Glomerular visceral epithelial cell (primary cell): ENCODE measurements at regions not wholly inside any gene's neighbourhood (a gene's known extent, or its start where the extent isn't known, plus 50 kb on each side); places are given as distances from the start of the nearest gene placed in this dataset.
A peak's percentile ranks its signal among the peaks of the same experiment; 100 is the strongest.

Experiments used
- DNase-seq: peaks from one replicate; pipeline ENCODE4 v3.0.0-alpha.2; 2016; ENCODE audit errors: extremely low spot score

DNA sequence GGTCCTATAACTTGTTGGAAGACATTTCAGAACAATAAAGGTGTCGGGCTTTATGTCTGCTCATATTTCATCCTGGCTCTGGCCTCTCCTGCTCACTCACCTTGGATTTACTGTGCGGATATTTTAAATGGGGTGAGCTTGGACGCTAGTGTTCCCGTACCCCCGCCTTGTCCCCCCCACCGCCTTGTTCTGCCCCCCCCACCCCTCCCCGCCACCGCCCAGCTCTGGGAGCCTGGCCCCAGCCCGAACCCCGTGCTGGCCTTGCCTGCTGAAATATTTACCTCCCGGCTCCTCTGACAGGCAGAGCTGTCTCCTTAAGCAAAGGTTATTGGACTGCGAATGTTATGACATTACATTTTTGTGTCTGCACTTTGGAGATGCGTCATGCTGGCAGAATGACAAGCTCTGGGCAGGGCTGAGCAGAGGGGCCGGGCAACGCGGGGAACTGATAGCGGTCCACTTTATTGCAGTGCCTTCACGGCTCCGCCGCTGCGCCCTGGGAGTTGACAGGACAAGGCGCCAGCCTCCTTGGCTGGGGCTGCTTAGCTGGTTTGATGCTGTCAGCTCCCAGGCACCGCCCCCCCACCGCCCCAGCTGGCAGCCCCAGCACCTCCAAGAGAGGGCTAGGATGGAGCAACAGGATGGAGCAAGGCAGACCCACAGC is 222.5 kb upstream of the GSE1 start:
- peak; percentile 87 for DNase-seq

DNA sequence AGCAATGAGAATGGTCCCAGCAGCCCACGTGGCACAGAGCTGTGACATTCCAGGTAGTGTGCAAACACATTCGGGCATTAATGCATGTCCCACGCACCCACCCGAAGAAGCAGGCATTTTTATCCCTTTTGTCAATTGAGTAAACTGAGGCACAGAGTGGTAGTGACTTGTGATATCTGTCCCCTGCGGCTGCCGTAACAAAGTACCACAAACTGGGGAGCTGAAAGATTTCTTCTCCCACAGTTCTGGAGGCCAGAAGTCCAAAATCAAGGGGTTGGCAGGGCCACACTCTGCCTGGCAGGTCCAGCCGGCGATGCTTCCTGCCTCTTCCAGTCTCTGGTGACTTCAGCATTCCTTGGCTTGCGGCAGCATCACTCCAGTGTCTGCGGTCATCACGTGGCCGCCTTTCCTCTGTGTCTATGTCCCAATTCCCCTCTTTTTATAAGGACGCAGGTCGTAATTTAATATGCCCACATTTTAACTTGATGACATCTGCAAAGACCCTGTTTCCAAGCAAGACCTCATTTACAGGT is 221.9 kb upstream of the GSE1 start:
- DNase-seq = no peak

DNA sequence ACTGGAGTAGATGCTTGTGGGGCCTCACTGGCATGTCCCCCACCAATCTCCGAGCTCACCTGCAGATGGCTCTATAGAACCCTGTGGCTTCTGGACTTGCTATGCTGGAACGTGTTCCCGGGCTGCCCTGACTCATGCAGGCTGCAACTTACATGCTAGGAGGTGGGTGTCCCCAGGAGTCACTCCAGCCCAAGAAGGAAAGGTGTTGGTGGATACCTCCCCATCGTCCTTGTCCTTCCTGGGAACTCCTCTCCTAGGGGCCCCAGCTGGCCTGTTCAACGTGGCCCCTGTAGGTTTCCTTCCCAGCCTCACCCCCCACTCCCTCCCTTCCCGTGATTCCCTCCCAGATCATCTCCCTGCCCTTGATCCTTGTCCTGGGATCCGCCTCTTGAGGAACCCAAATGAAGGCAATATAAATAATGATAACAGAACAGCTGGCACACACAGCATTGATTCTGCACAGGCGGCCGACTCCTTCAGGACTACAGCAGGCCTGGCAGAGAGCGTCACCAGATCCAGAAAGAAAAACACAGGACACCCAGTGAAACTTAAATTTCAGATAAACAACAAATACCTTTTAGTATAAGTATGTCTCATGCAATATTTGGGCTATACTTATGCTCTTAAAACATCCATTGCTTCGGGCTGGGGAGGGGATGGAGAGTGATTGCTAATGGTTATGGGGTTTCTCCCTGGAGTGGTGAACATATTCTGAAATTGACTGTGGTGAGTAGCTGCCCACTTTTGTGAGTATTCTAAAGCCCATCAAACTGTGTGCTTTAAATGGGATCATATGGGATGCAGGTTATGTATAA is 221.1 kb upstream of the GSE1 start:
- DNase-seq = no peak

DNA sequence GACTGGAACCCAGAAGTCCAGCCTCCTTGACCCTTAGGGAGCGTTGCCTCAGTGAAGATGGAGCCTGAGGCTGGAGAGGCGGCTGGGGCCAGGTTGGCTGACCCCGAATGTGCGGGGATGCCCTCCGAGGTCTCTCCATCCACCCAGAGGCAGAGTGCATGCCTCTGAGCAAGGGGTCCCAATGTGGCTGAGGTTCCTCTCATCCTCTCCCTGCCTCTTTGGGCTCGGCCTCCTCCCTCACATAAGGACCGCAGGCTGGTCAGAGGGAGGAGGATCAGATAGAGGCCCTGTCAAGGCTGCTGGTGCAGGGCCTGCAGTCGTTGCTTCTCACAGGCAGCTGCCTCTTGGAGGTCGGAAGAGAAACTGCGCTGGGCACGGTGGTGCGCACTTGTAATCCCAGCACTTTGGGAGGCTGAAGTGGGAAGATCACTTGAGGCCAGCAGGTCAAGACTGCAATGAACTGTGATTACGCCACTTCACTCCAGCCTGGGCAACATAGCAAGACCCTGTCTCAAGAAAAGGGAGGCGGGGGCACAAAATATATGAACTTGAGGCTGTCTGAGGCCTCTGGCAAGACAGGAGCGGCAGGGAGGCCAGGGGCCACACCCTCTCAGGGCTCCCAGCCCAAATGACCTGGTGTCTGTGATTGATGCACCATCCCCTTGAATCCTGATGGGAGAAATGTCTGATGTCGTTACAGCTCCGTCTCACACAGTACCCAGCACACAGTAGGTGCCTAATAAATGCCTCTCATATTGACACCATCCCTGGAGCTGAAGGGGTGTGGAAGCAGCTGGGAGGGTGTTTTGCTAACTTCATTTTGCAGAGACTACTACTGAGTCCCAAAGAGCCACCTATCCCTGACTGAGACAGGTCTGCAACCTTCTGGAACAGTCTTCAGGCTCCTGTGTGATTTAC is 220.1 kb upstream of the GSE1 start:
- DNase-seq = no peak

DNA sequence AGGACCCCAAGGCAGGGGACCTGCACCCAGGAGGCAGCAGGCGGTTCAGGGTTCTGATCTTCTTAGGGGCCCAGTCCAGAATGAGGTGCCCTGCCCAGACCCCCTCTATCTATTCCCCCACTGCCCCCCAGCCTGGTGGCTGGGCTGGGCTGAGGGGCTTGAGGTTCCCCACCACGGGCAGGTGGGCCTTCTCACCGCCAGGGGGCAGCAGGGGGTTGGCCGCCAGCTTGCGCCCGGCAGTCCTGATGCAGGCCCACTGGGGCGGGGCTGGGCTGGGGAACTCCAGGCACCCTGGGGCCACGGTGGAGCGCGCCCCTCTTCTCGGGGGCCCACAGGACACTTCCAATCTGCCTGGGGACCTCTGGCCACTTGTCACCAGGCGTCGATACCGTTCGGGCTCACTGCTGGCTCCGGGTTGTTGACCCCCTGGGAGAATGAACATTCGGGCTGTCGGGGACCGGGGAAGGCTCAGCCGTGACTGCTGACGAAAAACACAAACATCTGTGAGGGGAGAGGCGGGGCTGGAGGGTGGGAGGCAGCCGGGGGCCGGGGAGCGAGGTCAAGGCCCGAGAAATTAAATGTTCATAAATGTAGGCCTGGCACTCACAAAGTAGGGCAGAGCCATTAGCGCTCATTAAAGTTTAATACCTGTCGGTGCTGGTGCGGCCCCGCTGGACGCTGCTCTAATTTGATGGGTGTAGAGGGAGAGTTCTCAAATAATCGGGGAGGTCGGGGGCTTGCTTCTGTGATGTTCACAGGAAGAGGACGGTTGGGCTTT is 219.3 kb upstream of the GSE1 start:
- peak; percentile 27 for DNase-seq

DNA sequence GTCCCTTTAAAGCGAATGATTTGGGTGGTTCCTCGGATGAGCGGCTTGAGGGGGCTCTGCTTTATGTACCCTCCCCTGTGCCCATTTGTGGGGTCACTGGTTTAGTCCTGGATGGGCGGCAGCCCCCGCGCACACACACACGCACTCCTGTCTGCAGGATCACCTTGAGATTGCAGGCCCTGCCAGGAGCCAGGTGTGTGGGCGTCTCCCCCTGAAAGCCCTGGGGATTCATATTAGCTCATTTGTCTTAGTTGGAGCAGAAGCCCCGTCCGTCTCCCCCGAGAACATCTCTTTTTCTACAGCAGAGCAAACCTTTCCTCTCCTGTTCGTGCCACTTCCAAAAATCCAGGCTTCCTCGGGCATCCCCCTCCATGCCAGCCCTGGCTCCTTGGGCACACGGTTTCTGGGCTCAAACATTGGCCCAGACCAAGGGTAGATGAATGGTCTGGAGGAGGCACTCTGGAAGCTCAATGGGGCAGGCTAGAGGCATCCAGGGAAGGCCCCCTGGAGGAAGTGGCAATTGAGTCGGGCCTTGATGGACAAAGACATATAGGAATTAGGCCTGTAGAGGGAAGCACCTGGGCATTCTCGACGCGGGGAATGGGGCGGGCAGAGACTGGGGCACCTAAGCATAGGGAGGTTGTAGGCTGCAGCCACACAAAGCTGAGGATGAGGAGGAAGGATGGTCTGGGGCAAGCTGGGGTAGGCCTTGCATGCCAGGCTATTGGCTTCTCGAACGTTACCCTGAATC is 218.5 kb upstream of the GSE1 start:
- DNase-seq = no peak

DNA sequence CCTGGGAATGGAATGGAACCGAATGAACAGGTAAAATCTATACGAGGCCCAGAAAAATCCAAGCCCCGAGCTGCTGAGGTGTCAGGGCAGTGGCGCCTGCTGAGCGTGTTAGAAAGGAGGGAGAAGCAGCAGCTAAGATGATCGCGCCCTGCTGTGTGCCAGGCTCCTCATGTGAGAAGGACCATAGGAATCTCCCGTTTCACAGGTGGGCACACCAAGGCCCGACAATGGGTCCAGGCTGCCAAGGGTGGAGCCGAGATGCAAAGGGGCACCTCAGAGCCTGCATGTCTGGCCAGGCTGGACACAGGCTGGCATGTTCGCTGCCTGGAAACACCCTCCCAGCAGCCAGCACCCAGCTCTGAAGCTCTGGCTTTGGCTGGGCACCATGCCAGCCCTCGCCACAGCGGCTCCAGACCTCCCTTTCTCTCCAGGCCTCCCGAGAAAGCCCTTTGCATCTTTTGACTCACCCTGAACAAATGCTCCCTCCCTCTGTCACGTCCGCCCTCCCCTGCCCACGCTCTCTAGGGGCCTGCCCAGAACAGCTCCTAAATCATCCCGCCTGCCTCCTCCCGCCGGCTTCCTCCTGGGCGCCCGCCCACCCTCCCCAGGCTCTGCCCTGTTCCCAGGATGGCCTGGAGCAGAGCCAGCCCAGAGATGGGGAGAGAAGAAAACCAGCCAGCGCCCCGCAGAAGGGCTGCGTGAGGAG is 217.8 kb upstream of the GSE1 start:
- peak; percentile 97 for DNase-seq

DNA sequence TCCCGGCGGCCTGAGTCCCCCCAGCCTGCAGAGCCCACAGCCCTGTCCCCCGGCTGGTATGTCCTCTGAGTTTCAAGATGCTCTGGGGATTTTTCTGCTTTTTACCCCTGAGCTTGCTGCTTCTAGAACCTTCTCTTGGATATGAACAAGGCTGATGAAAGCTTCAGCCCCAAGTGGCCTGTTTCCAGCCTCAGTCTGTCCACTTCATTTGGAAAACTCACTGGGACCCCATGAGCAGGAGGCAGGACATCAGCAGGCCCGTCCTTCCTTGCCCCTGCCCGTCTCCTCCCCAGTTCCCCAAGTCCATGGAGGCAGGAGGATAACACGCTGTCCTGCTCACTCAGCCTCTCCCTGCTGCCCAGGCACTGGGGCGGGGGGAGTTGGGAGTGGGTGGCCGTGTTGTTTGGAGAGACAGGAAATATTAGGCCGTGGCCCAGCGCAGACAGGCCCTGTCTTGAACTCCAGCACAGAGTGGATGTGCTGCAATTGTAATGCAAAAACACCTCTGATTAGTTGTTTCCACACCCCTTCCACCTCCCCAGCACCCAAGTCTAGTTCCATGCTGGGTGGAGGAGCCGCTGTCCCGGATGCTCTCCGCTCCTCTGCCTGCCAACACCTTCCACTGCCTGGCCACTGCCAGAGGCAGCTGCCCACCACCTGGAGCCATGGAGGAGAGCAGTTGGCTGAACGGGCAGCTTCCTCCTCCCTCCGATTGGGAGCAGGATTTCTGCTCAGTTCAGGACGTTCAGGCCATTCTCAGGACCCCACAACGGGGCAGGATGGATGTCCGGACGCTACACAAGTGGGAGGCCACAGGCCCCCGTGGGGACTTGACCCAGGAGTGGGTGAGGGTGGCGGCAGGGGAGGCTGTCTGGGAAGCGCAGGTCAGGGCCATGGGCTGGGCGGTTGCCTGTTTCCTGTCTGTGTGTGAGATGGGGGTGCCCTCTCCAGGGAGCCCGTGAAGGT is 216.9 kb upstream of the GSE1 start:
- no peak for DNase-seq

DNA sequence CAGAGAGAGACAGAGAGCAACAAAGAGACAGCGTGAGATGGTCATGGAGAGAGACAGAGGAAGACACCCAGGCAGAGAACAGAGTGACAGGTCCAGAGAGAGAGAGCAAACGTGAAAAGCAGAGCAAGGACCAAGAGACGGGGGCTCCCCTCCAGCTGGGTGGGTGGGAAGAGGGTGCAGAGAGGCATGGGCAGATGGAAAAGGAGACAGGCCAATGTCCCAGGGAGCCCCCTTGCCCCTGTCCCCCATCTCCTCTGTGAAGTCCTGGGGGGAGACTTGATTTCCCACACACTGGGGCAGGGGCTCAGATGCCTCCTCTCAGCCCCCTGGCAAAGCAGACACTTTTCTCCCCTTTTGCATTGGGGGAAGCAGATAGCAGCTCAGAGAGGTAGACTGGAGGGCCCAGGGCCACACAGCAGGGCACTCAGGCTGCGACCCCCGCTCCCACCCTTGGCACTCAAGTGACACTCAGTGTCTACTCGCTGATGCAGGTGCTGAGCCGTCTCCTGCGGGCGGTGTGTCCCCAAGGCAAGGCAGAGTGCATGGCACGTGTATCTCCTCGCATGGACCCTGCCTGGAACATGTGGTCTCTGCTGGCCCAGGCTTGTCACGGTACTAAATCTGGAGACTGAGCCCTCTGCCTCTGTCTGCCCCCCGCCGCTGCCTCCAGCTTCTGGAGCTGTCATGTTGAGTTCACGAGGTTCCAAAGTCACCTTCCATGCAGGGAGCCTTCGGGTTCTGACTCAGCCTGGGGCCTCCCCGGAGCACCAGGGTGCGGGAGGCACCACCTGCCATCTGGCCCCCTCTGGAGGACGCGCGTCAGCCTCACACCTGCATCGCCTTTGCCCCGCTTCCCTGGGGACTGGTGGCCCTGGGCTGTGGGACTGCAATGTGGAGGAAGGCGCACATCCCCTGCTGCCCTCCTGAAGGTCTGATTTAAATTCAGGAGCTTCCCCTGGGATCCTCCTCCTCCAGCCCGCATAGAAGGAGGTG is 215.9 kb upstream of the GSE1 start:
- no peak for DNase-seq

DNA sequence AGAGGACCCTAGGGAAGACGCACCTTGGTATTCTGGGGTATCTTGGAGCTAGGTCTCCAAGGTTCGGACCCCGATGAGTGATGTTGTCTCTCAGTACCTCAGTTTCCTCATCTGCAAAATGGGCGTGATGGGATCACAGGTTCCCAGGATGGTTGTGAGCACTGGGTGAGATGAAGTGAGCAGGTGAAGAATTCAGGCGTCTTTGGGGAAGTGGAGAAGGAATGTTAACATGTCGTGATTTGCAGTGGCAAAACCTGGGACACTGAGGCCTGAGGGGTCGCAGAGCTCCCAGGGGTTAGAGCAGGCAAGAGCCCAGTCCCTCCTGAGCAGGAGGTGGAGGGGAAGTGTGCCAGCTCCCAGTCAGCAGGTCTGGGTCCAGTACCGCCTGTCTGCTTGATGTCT is 215.1 kb upstream of the GSE1 start:
- DNase-seq = no peak

DNA sequence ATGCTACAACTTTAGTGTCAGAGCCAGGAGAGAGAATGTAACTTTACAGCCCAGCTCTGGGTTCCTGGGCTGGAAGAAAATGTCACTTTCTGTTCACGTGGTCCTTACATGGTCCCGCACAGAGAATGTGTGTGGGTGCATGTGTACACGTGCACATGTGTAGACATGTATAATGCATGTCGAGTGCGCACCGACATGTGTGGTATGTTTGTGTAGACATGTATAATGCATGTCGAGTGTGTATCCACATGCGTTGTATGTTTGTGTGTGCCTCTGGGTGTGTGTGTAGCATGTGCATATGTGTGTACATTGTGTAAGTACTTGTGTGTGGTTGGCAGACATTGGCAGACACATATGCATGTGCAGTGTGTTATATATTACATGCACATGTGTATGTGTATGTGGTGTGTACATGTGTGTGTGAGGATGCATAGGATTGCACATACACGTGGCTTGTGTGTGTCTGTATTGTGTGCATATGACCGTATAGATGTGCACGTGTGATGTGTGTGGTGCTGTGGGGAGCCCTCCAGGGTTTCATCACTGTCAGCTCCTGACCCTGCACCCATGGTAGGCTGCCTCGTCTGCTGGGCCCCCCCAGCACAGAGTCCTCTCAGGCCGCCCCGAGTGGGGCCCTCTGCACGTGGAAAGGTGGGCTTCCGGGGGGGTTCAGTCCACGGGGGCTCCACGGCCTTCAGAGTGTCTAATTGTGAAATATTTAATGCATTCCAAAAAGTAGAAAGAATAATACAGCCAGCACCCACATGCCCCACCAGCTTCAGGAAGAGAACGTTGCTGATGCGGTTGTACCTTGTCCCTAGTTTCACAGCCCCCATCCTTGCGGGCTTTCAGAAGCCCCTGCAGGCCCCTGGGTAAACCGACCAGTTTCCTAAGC is 214.2 kb upstream of the GSE1 start:
- no peak for DNase-seq

DNA sequence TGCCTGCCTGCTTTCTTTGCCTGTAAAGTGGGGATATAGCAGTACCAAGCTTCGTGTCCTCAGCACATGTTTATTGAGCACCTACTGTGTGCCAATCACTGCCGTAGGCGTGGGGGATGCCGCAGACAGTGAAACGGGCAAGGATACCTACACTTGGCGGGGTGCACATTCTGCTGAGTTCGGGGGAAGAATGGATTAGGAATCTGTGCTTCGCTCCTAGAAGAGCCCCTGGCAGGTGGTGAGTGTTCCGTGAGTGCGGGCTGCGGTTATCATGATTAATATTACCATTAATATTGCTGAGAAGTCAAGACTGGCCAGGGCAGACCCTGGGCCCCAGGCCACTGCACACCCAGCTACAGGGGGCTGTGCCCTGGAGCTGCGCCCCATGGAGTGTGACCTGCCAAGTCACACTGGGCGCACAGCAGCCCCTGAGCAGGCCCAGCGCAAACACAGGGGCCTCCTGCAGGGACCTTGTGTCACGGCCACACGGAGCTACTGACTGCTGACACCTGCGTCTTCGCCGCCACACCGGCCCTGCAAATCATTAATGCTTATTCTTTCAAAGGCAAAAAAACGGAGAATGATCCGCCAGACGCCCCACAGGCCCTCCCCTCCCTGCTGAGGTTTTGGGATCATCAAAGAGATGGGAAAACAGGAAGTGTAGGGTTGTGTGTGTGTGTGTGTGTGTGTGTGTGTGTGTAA is 213.4 kb upstream of the GSE1 start:
- DNase-seq = no peak

DNA sequence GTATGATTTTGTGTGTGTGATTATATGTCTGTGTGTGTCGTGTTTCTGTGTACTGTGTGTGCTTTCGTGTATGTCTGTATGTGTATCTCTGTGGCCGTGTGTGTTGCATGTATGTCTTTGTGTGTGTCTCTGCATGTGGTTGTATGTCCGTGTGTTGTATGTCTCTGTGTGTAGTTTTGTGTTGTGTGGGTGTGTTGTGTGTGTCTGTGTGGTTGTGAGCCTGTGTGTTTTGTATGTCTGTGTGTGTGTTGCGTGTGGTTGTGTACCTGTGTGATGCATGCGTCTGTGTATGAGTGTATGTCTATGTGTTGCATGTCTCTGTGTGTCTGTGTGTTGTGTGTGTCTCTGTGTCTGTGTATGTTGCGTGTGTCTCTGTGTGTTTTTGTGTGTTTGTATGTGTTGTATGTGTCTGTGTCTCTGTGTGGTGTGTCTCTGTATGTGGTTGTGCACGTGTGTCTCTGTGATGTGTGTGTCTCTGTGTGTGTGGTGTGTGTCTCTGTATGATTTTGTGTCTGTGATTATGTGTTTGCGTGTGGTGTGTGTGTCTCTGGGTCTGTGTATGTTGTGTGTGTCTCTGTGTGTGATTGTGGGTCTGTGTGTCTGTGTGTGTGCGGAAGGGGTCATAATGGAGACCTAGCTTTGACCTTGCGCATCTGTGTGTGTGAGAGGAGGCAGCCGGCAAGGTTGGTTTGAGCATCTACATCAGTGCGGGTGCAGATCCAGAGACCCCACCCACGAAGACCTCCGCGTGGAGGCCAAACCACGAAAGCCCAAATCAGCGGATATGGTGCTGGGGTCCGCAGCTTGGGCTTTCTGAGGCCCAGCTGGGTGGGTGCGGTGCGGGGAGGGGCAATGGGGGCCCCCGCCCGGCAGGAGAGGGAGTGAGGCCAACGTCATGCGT is 212.6 kb upstream of the GSE1 start:
- no peak for DNase-seq

DNA sequence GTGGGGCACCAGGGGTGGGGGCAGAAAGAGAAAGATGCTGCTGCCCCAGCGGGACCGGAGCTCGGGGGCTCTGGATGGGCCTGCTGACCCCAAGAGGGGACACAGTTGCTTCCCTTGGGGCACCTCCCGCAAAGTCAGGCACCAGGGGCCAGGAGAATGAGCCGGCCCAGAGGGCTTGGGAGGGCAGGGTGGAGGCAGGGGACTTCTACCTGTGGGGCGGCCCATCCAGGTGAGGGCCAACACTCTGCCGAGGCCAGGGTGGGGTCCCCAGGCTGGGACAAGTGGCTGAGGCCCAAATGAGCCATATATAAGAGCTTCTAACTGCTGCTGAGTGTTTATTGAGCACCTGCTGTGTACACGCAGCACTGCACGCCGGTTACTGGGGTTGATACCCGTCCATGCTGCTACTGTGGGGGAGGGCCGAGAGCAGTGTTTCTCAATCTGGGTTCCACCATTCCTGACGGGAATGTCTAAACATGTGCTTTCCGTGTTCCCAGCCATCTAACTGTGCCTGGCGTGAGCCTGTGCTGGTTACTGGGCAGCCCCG is 211.7 kb upstream of the GSE1 start:
- no peak for DNase-seq
